ENCODE measurements at regions not wholly inside any gene's neighbourhood (a gene's known extent, or its start where the extent isn't known, plus 50 kb on each side); places are given as distances from the start of the nearest gene placed in this dataset.
"Not testable (repeated sequence)": the region's sequence is repeated elsewhere in the genome, so short reads cannot be mapped to it uniquely, and the experiment has no call there.

DNA sequence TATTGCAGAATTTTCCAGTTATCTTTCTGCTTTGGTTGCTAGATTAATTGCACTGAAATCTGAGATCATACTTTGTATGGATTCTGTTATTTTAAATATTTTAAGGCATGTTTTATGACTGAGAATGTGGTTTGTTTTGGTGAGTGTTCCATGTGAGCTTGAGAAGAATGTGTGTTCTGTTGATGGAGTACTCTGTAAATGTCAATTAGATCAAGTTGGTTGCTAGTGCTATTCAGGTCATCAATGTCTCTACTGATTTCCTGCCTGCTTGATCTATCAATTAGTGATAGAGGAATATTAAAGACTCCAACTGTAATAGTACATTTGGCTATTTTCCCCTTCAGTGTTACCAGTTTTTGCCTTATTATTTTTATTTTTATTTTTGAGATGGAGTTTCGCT, 64.3 kb upstream of the SHANK2 start:
- Histone ChIP-seq H3K27me3 (peaks cover 0 to 3% (median 0%) of the 10 kb centered on the region in 3 donors), H3K9me3 (no peaks in the 10 kb centered on the region), H3K4me1 (no peaks in the 10 kb centered on the region), H3K4me3 (no peak overlapping the region), H3K36me3 (no peaks in the 10 kb centered on the region), H3K27ac (no peak overlapping the region)
- intact Hi-C loops (cut with DNase I; ENCODE audit: low total_unique reads) (no loop called here), in situ Hi-C loops (cut with MboI; ENCODE audit: low sequenced_read_pairs in 4 of 4) (no loop called here)
- DNase-seq (no peak), ATAC-seq (no peak)
- TF ChIP-seq POLR2A (IDR thresholded peaks at IDR 0.05) = no peak
- TF ChIP-seq CTCF (IDR thresholded peaks at IDR 0.05 in 4 of 5, conservative IDR thresholded peaks at IDR 0.05 in 1 of 5) = no peak

DNA sequence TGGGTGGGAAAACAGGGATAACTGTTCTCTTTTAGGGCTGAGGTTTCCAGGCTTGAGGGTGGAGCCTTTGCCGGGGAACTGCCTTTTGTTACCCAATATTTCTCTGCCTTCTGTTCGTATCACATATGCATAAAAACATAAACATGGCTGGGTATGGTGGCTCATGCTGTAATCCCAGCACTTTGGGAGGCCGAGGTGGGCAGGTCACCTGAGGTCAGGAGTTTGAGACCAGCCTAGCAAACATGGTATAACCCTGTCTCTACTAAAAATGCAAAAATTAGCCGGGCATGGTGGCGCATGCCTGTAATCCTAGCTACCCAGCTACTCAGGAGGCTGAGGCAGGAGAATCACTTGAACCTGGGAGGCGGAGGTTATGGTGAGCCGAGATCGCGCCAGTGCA, 60.2 kb upstream of the SHANK2 start:
- H3K27ac ChIP-seq; in situ Hi-C loops (cut with MboI; ENCODE audit: low sequenced_read_pairs in 4 of 4); H3K36me3 ChIP-seq; H3K4me3 ChIP-seq; ATAC-seq; H3K27me3 ChIP-seq; intact Hi-C loops (cut with DNase I; ENCODE audit: low total_unique reads); H3K4me1 ChIP-seq; H3K9me3 ChIP-seq; DNase-seq: not testable (repeated sequence)

DNA sequence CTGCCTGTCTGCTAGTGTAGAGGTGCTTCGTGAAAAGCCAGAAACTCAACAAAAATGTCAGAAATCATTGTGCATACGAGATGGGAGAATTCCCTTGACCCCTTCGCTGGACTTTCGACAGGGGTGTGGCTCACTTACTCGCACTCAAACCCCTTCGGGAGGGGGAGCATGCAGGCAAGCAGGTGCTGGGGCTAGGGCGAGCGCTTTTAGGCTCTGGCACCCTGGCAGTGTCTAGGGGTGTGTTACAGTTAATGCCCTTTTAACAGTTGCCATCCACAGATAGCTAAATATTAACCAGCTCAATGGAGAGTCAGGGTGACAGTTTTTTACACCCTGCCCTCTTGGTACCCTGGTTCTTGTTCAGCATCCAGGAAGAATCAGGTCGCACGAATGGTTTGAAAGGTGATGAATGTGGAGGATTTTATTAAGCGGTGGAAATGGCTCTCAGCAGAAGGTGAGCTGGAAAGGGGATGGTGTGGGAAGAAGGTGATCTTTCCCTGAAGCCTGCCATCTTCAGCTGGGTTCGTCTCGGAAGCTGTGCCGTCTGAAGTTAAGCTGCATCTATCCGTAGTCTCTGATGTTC, 59.6 kb upstream of the SHANK2 start:
- DNase-seq (no peak), ATAC-seq (no peak)
- intact Hi-C loops (cut with DNase I; ENCODE audit: low total_unique reads) (no loop called here), in situ Hi-C loops (cut with MboI; ENCODE audit: low sequenced_read_pairs in 4 of 4) (no loop called here)
- Histone ChIP-seq H3K27me3 (no peaks in the 10 kb centered on the region), H3K4me1 (no peaks in the 10 kb centered on the region), H3K36me3 (no peaks in the 10 kb centered on the region), H3K4me3 (no peak overlapping the region), H3K27ac (no peak overlapping the region), H3K9me3 (no peaks in the 10 kb centered on the region)
- TF ChIP-seq CTCF (IDR thresholded peaks at IDR 0.05 in 4 of 5, conservative IDR thresholded peaks at IDR 0.05 in 1 of 5) (no peak), POLR2A (IDR thresholded peaks at IDR 0.05) (no peak)

- intact Hi-C loops (cut with DNase I; ENCODE audit: low total_unique reads) (no loop called here), in situ Hi-C loops (cut with MboI; ENCODE audit: low sequenced_read_pairs in 4 of 4) (no loop called here)
- TF ChIP-seq CTCF (IDR thresholded peaks at IDR 0.05 in 4 of 5, conservative IDR thresholded peaks at IDR 0.05 in 1 of 5) = no peak
- no peak for TF ChIP-seq POLR2A (IDR thresholded peaks at IDR 0.05)
- Histone ChIP-seq H3K9me3 (no peaks in the 10 kb centered on the region), H3K27ac (no peak overlapping the region), H3K36me3 (no peaks in the 10 kb centered on the region), H3K27me3 (no peaks in the 10 kb centered on the region), H3K4me1 (no peaks in the 10 kb centered on the region), H3K4me3 (no peak overlapping the region)
- ATAC-seq = no peak
- no peak for DNase-seq
These were observed 59.0 kb upstream of the SHANK2 start for GRCh38 chr11:71311176-71311925.

DNA sequence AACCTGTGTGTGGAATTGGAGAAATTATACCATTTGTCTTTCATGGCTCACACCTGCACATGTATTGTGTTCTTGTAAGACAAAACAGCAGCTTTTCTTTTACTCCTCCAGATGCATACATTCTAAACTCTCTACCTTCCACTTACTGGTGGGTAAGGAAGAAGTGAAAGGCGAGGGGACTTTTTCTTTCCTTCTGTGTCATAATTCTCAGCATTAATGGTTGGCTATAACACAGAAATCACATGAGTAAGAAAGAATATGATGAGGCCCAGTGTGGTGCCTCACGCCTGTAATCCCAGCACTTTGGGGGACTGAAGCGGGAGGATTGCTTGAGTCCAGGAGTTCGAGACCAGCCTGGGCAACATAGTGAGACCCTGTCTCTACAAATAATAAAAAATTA, 57.8 kb upstream of the SHANK2 start:
- Histone ChIP-seq H3K4me1 (no peaks in the 10 kb centered on the region), H3K4me3 (no peak overlapping the region), H3K9me3 (no peaks in the 10 kb centered on the region), H3K27ac (no peak overlapping the region), H3K36me3 (no peaks in the 10 kb centered on the region), H3K27me3 (no peaks in the 10 kb centered on the region)
- no peak for TF ChIP-seq POLR2A (IDR thresholded peaks at IDR 0.05)
- no peak for TF ChIP-seq CTCF (IDR thresholded peaks at IDR 0.05 in 4 of 5, conservative IDR thresholded peaks at IDR 0.05 in 1 of 5)
- in situ Hi-C loops (cut with MboI; ENCODE audit: low sequenced_read_pairs in 4 of 4) (no loop called here), intact Hi-C loops (cut with DNase I; ENCODE audit: low total_unique reads) (no loop called here)
- ATAC-seq (no peak), DNase-seq (no peak)
